ENCODE measurements at regions not wholly inside any gene's neighbourhood (a gene's known extent, or its start where the extent isn't known, plus 50 kb on each side); places are given as distances from the start of the nearest gene placed in this dataset.

DNA sequence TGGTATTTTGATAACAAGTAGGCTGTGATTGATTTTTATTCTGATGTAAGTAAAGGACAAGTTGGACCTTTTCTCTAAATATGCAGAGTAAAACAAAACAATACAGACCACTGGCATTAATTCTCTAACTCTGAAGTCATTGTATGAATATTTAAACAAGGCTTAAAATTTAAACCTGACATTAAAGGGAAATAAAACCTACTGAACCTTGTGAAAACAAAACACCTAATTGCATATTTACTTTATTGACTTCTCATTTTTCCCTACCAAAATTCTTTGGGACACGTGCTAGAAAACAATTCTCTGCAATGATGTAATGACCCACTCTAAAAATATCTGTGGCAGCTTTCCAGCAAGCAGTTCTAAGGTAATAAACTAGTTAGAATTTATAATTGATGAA, 369.7 kb upstream of the TRAM1L1 start:
- H3K27me3 ChIP-seq (ENCODE audit: insufficient read depth, poor library complexity, severe bottlenecking) = no peaks in the 10 kb centered on the region
- TF ChIP-seq SPI1 (IDR thresholded peaks at IDR 0.05; ENCODE audit: borderline replicate concordance, low read depth) (no peak), POLR2AphosphoS5 (IDR thresholded peaks at IDR 0.05; ENCODE audit: low read depth) (no peak), GABPA (IDR thresholded peaks at IDR 0.05; ENCODE audit: low read depth) (no peak)
- TF ChIP-seq, protein P1, sequence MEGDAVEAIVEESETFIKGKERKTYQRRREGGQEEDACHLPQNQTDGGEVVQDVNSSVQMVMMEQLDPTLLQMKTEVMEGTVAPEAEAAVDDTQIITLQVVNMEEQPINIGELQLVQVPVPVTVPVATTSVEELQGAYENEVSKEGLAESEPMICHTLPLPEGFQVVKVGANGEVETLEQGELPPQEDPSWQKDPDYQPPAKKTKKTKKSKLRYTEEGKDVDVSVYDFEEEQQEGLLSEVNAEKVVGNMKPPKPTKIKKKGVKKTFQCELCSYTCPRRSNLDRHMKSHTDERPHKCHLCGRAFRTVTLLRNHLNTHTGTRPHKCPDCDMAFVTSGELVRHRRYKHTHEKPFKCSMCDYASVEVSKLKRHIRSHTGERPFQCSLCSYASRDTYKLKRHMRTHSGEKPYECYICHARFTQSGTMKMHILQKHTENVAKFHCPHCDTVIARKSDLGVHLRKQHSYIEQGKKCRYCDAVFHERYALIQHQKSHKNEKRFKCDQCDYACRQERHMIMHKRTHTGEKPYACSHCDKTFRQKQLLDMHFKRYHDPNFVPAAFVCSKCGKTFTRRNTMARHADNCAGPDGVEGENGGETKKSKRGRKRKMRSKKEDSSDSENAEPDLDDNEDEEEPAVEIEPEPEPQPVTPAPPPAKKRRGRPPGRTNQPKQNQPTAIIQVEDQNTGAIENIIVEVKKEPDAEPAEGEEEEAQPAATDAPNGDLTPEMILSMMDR (IDR thresholded peaks at IDR 0.05; ENCODE audit: insufficient read depth, low read length) = no peak
- H3K27ac ChIP-seq (replicated peaks) = no peak overlapping the region
- no peak overlapping the region for H3K4me3 ChIP-seq (replicated peaks; ENCODE audit: insufficient read depth, low read length)
- no peak for DNase-seq (ENCODE audit: low read depth in 1 of 2, low spot score in 1 of 2)

DNA sequence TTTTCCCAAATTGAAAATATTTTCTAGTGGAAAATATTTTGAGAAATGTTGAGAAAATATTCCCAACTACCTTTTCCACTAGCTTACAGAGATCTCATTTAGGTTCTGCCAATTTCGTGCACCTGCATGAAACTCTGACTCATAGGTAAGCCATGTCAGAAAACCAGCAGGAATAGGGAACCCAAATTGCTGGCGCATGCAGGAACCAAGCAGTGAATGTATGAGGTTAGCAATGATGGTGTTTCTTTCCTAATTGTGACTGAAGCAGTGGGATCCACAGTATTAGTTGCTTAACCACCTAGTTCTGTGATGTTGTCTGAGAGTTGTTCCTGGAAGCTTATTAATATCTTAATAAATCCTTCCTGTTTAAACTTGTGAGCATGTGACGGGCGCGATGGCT, 381.0 kb upstream of the TRAM1L1 start:
- DNase-seq (ENCODE audit: low read depth in 1 of 2, low spot score in 1 of 2) = no peak
- Histone ChIP-seq H3K27ac (replicated peaks) (no peak overlapping the region), H3K27me3 (ENCODE audit: insufficient read depth, poor library complexity, severe bottlenecking) (no peaks in the 10 kb centered on the region), H3K4me3 (replicated peaks; ENCODE audit: insufficient read depth, low read length) (no peak overlapping the region)
- TF ChIP-seq, protein P2, sequence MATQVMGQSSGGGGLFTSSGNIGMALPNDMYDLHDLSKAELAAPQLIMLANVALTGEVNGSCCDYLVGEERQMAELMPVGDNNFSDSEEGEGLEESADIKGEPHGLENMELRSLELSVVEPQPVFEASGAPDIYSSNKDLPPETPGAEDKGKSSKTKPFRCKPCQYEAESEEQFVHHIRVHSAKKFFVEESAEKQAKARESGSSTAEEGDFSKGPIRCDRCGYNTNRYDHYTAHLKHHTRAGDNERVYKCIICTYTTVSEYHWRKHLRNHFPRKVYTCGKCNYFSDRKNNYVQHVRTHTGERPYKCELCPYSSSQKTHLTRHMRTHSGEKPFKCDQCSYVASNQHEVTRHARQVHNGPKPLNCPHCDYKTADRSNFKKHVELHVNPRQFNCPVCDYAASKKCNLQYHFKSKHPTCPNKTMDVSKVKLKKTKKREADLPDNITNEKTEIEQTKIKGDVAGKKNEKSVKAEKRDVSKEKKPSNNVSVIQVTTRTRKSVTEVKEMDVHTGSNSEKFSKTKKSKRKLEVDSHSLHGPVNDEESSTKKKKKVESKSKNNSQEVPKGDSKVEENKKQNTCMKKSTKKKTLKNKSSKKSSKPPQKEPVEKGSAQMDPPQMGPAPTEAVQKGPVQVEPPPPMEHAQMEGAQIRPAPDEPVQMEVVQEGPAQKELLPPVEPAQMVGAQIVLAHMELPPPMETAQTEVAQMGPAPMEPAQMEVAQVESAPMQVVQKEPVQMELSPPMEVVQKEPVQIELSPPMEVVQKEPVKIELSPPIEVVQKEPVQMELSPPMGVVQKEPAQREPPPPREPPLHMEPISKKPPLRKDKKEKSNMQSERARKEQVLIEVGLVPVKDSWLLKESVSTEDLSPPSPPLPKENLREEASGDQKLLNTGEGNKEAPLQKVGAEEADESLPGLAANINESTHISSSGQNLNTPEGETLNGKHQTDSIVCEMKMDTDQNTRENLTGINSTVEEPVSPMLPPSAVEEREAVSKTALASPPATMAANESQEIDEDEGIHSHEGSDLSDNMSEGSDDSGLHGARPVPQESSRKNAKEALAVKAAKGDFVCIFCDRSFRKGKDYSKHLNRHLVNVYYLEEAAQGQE (IDR thresholded peaks at IDR 0.05; ENCODE audit: insufficient replicate concordance, low read depth) = no peak
- TF ChIP-seq POLR2AphosphoS5 (IDR thresholded peaks at IDR 0.05; ENCODE audit: low read depth) (no peak), SPI1 (IDR thresholded peaks at IDR 0.05; ENCODE audit: borderline replicate concordance, low read depth) (no peak), GABPA (IDR thresholded peaks at IDR 0.05; ENCODE audit: low read depth) (no peak)
- TF ChIP-seq, protein P1 (IDR thresholded peaks at IDR 0.05; ENCODE audit: insufficient read depth, low read length) = no peak

DNA sequence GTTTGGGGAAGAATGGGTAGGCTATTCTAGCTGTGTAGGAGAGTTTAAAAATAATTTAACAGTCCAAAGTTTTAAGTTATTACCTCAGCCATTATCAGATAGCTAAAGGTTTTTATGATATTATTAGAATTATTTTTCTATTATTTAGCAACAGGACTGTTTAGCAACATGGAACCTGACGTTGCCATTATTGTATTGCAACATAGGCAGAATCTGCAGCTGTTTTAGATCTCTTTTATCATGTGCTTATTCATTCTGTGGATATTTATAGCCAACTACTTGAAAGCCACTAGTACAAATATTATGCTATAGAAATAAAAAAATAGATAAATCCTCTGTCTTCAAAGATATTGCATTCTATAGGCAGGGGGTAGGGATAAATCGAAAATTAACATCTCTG, 382.0 kb upstream of the TRAM1L1 start:
- Histone ChIP-seq H3K27ac (replicated peaks) (no peak overlapping the region), H3K4me3 (replicated peaks; ENCODE audit: insufficient read depth, low read length) (no peak overlapping the region), H3K27me3 (ENCODE audit: insufficient read depth, poor library complexity, severe bottlenecking) (no peaks in the 10 kb centered on the region)
- no peak for DNase-seq (ENCODE audit: low read depth in 1 of 2, low spot score in 1 of 2)
- no peak for TF ChIP-seq GABPA (IDR thresholded peaks at IDR 0.05; ENCODE audit: low read depth)
- no peak for TF ChIP-seq SPI1 (IDR thresholded peaks at IDR 0.05; ENCODE audit: borderline replicate concordance, low read depth)
- no peak for TF ChIP-seq POLR2AphosphoS5 (IDR thresholded peaks at IDR 0.05; ENCODE audit: low read depth)
- TF ChIP-seq, protein P1 (IDR thresholded peaks at IDR 0.05; ENCODE audit: insufficient read depth, low read length) = no peak
- TF ChIP-seq, protein P2 (IDR thresholded peaks at IDR 0.05; ENCODE audit: insufficient replicate concordance, low read depth) = no peak

DNA sequence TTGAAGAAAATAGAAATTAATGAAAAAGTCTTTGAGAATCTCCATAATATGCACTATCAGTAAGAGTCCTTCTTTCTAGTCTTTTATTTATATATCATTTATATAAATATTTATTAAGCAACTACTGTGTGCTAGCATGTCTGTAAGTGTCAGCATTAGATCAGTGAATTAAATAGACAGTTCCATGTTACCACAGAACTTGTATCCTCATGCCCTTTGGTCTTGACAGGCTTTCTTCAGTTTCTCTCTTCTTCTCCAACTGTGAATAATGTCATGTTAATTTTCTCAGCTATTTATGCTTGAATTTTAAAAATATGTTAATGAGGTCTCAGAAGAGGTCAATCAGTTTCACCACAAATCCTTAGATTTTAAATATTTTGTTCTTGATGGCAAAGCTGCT, 389.6 kb upstream of the TRAM1L1 start:
- TF ChIP-seq, protein P2 (IDR thresholded peaks at IDR 0.05; ENCODE audit: insufficient replicate concordance, low read depth) = no peak
- TF ChIP-seq, protein P1 (IDR thresholded peaks at IDR 0.05; ENCODE audit: insufficient read depth, low read length) = no peak
- TF ChIP-seq POLR2AphosphoS5 (IDR thresholded peaks at IDR 0.05; ENCODE audit: low read depth) (no peak), GABPA (IDR thresholded peaks at IDR 0.05; ENCODE audit: low read depth) (no peak), SPI1 (IDR thresholded peaks at IDR 0.05; ENCODE audit: borderline replicate concordance, low read depth) (no peak)
- Histone ChIP-seq H3K4me3 (replicated peaks; ENCODE audit: insufficient read depth, low read length) (no peak overlapping the region), H3K27me3 (ENCODE audit: insufficient read depth, poor library complexity, severe bottlenecking) (no peaks in the 10 kb centered on the region), H3K27ac (replicated peaks) (no peak overlapping the region)
- DNase-seq (ENCODE audit: low read depth in 1 of 2, low spot score in 1 of 2) = no peak
